HG03469 (cell line): ENCODE measurements at regions not wholly inside any gene's neighbourhood (a gene's known extent, or its start where the extent isn't known, plus 50 kb on each side); places are given as distances from the start of the nearest gene placed in this dataset.

Experiments used
- ATAC-seq: cut with Tn5 transposase; IDR thresholded peaks from one replicate; pipeline ENCODE4 v1.9.1; 2021; ENCODE audit warnings: mild to moderate bottlenecking, moderate library complexity, moderate number of reproducible peaks; ENCODE audit not compliant: unreplicated experiment

DNA sequence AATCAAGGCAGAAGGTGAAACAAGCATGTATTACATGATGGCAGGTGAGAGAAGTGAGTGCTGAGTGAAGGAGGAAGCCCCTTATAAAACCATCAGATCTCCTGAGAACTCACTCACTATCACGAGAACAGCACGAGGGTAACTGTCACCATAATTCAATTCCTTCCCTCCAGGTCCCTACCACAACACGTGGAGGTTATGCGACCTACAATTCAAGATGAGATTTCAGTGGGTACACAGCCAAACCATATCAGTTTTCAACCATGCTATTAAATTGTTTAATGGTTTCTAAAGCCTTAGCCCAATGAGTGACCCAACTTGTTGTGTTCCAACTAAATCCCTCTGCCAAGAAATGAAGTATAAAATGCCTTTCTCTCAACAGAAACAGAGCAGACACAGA lies 519.8 kb downstream of the GBA3 start:
- ATAC-seq, result no peak

DNA sequence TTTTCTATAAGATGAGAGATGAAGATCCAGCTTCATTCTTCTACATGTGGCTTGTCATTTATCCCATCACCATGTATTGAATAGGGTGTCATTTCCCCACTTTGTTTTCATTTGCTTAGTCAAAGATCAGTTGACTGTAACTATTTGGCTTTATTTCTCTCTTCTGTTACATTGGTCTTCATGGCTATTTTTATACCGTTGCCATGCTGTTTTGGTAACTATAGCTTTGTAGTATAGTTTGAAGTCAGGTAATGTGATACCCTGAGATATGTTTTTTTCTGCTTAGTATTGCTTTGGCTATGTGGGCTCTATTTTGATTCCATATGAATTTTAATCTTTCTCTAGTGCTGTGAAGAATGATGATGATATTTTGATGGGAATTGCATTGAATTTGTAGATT lies 514.3 kb downstream of the GBA3 start:
- no peak for ATAC-seq

- ATAC-seq, result no peak
Measured at GRCh38 chr4:23202712-23203247, 510.0 kb downstream of the GBA3 start.

GRCh38 chr4:23194751-23195150 lies 502.0 kb downstream of the GBA3 start:
- no peak for ATAC-seq

DNA sequence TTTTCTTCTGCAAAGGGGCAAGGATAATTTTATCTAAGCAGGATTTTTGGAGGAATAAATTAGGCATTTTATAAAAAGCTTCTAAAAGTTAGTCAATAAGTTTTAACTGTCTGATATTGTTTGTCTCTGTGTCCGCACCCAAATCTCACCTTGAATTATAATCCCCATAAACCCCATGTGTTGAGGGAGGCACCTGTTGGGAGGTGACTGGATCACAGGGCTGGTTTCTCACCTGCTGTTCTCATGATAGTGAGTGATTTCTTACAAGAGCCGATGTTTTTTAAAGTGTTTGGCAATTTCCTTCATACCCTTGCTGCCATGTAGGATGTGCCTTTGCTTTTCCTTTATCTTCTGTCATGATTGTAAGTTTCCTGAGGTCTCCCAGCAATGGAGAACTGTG lies 481.4 kb downstream of the GBA3 start:
- ATAC-seq, result no peak

DNA sequence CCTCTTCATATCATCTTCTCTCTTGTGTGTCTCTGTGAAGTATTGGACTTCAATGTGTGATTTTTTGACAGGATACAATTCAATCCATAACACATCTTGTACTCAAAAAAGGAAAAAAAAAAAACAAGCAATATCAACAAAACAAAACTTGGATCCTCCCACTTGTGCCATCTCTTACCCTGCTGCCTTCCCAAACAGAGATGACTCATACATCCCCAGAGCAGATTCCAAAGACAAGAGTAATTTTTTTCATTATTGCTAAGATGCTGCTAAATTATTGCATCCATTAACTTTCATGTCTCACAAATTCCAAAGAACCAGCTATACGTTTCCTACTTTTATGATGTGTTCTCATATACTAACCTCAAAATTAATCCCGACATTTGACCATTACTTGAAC lies 479.2 kb downstream of the GBA3 start:
- ATAC-seq, result no peak

DNA sequence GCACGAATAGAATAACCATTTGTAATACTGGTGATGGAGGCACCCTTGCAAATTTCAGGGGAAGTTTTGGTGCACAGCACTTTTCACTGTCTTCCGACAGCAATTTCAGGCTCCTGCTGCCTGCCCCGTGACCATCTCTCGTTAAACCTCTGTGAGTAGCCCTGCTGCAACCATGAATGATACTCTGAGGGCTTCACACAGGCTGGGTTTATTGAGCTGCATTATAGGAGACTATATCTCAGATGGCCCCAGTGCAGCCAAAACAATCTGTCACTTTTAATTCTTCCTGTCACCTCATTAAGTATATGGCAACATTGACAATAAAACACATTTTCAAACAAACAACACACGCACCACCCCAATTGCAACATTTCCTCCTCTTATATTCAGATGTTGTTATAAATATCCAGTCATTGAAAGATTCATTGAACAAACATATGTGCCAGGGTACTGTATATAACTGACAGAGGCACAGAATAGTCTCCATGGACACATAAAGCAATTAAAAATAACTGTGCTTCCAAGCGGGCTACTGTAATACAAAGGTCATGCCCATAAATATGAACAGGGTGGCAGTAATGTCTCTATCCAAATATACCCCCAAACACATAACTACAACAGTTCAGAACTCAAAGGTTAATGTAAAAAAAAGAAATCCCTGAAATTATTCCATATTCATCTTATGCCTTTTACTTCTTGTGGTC lies 477.0 kb downstream of the GBA3 start:
- ATAC-seq, result no peak

GRCh38 chr4:23166919-23167318 lies 474.2 kb downstream of the GBA3 start:
- no peak for ATAC-seq

GRCh38 chr4:23166407-23166806 lies 473.7 kb downstream of the GBA3 start:
- no peak for ATAC-seq

DNA sequence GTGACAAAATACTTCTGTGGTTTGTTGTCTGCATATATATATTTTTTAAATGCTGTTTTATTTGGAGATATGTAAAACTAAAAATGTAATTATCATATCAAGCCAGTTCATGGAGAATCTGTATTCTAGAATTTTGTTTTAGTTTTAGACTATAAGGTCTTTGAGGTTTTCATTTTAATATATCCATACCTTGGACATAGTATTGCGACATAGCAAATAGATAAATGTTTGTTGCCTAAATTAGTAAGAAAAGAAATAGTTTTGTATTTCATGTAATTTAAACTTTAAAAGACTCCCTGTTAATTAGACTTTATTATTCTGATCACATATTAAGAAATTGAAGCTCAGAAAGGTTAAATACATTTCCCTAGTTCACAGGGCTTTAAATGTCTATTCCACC lies 472.9 kb downstream of the GBA3 start:
- no peak for ATAC-seq

DNA sequence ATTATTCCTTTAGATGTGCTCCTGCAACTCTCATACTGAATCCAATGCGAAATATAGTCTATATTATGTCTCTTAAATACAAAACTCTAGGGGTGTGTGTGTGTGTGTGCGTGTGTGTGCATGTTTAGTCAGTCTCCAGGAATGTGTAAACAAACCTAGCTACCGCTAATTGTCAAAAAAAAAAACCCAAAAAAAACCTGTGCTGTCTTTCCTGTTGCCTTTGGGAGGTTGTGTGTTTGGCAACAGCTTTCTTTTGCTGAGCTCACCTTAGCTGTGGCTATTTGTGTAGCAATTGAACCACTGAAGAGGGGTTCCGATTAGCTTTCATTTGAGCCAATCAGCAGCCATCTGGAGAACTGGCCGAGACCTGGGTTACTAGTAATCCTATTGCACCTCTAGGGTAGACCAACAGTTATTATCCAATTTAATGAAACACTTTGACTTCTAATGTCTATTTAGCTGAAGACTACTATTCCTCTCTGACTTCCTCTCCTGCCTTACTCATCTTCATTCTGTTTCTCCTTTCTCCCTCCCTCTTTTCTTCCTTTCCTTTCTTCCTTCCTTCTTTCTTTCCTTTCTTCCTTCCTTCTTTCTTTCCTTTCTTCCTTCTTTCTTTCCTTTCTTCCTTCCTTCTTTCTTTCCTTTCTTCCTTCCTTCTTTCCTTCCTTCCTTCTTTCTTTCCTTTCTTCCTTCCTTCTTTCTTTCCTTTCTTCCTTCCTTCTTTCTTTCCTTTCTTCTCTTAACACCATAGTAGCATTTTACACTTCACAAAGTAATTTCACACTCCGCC lies 471.1 kb downstream of the GBA3 start:
- no peak for ATAC-seq

- no peak for ATAC-seq
Measured at GRCh38 chr4:23162275-23162674, 469.5 kb downstream of the GBA3 start.

DNA sequence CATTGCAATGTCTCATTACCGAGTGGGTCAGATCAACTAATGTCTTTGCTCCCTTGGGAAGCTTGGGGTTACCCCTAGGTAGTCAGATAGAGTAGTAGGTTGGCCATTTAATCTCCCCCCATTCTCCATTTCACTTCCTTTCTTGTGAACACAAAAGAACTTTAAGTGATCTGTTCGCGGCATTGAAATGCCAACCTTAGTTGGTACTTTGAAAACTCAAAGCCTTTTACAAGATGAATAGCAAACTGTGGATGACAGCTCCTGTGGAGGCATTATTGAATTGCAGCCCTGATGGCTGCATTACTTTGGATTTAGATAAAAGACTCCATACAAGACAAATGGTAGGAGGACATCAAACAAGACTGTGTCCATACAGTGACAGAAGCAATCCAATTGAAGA lies 469.1 kb downstream of the GBA3 start:
- no peak for ATAC-seq

GRCh38 chr4:23153076-23153475 lies 460.3 kb downstream of the GBA3 start:
- ATAC-seq, result no peak

- no peak for ATAC-seq
Measured at GRCh38 chr4:23149815-23150214, 457.1 kb downstream of the GBA3 start.

DNA sequence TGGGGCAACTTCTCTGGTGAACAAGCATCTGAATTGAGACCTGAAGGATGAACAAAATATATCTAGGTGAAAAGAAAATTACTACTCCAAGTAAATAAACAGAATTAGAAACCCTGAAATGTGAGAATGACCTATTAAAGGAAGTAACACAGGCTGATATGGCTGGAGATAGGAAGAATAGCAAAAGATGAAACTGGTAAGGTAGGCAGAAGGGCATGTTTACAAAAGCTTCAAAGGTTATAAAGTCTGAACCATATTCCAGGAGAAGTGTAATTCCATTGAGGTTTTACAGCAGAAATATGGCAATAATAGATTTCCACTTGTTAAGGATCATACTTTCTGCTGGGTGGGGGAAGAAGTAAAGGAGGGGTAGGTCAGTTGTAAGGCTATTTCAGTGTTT lies 452.0 kb downstream of the GBA3 start:
- ATAC-seq, result no peak

DNA sequence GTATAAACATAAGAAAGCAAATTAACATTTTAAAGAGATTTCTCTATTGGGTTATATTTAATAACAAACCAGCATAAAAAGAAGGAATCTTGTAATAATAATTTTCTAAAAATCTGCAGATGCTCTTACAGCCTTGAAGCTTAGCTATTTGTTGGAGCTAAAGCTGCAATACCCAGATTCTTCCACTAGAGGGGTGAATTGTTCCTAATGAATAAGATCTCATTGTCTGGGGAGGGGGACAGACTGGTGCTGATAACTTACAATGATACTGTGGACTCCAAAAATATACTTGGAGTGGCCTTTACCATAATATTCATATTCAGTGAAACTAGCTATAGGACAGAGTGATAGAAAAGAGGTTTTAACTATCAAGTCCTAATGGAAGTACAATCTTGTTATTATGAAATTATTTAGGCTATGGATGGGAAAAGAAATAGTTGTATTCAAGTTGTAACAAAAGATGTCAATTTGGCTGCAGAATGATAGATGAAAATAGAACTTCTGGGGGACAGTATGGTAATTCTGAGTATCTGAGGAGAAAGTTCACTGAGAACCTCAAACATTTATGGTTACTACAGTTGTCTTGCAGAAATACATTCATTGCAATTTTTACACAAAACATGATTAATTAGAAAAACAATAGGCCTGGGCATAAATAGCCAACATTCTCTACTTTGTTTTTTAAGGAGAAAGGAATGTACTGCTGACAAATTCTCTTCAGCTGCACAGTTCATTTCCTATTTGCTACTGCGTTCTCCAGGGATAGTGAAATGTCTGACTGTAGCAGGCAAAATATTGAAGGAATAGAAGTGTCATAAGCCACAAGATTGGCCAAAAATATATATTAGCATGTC lies 443.3 kb downstream of the GBA3 start:
- ATAC-seq, result no peak

GRCh38 chr4:23134331-23134730 lies 441.6 kb downstream of the GBA3 start:
- no peak for ATAC-seq

DNA sequence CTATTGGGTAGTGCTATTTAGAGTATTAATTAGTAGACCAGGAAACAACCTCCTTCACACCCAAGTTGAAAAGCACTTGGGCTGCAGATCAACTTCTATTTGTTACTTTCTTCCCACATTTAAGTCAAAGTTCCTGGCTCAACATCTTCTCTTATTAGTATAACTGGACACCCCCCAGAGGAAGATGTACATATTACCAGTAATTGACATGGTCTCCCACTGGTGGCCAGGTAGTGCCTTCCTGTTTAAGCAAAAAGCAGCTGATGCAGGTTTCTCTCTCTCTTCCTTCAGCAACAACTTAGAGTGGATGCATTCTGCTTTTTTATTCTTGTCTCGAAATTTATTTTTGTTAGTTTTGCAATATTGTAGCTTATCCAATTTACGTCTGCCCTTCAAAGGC lies 438.1 kb downstream of the GBA3 start:
- ATAC-seq, result no peak

DNA sequence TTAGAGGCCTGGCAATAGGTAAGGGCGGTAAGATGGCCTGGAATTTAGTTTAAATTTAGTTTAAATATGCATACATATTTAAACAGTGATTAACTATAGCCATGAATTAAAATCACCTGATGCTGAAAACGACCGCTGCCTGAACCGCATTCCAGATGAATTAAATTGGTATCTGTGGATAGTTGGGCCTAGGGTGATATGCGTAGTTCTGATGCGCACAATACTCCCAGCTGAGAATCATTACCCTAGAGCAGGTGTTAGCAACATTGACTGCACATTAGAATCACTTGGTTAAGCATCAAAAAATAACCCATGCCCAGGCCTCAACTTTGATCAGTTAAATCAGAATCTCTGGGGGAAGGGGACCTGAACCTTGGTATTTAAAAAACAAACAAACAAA lies 432.4 kb downstream of the GBA3 start:
- ATAC-seq, result no peak

- no peak for ATAC-seq
Measured at GRCh38 chr4:23122666-23123400, 430.1 kb downstream of the GBA3 start.
